HUES6 (cell line): ENCODE measurements at regions not wholly inside any gene's neighbourhood (a gene's known extent, or its start where the extent isn't known, plus 50 kb on each side); places are given as distances from the start of the nearest gene placed in this dataset.
"Not testable (repeated sequence)": the region's sequence is repeated elsewhere in the genome, so short reads cannot be mapped to it uniquely, and the experiment has no call there.

Source experiments
- H3K27ac ChIP-seq: 2 replicates; pipeline ENCODE4 v1.7.0; 2013; ENCODE audit warnings: low read depth, mild to moderate bottlenecking, low read length, inconsistent platforms
- H3K27me3 ChIP-seq: 2 replicates; pipeline ENCODE4 v1.6.1; 2013; ENCODE audit warnings: low read length; ENCODE audit not compliant: control insufficient read depth, insufficient read depth
- H3K36me3 ChIP-seq: 2 replicates; pipeline ENCODE4 v1.6.1; 2013; ENCODE audit warnings: low read length; ENCODE audit not compliant: control insufficient read depth, insufficient read depth
- H3K4me1 ChIP-seq: 2 replicates; pipeline ENCODE4 v1.6.1; 2013; ENCODE audit warnings: low read length; ENCODE audit not compliant: control insufficient read depth, insufficient read depth
- H3K4me3 ChIP-seq: 2 replicates; pipeline ENCODE4 v1.5.1; 2013; ENCODE audit warnings: low read depth, low read length
- H3K9ac ChIP-seq: one replicate; pipeline ENCODE4 v1.6.1; 2013; ENCODE audit warnings: mild to moderate bottlenecking, low read length
- H3K9me3 ChIP-seq: 2 replicates; pipeline ENCODE4 v1.6.1; 2013; ENCODE audit warnings: low read depth, low read length; ENCODE audit not compliant: control insufficient read depth, insufficient read depth

- Histone ChIP-seq H3K36me3 (no peaks in the 10 kb centered on the region), H3K9ac (no peak overlapping the region), H3K27me3 (no peaks in the 10 kb centered on the region), H3K27ac (no peak overlapping the region), H3K9me3 (no peaks in the 10 kb centered on the region), H3K4me1 (no peaks in the 10 kb centered on the region), H3K4me3 (no peak overlapping the region)
Observed at GRCh38 chr5:129223178-129223577, 128.6 kb downstream of the ISOC1 start.

GRCh38 chr5:129228577-129228976 is 134.0 kb downstream of the ISOC1 start:
- H3K9ac ChIP-seq = no peak overlapping the region
- no peak overlapping the region for H3K27ac ChIP-seq
- H3K4me3 ChIP-seq = no peak overlapping the region
- no peaks in the 10 kb centered on the region for H3K36me3 ChIP-seq
- no peaks in the 10 kb centered on the region for H3K9me3 ChIP-seq
- H3K4me1 ChIP-seq = no peaks in the 10 kb centered on the region
- no peaks in the 10 kb centered on the region for H3K27me3 ChIP-seq

DNA sequence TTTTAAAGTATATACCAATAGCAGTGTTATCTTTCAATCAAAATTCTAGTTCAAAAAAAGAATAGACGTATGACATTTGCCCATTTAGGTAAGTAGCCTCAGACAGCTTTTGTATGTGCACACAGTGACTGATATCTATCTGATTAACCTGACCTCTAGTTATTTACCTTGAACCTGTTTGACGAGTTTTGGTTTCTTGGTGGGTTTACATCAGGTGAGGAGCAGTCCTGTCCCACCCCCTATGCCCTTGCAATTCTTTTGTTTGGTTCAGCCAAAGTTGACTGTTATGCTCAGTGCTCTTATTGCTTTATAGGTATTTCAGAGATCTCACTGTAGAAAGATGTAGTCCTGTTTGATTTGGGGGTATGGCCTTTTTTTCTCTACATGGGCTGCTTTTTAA is 147.2 kb downstream of the ISOC1 start:
- Histone ChIP-seq H3K27me3 (no peaks in the 10 kb centered on the region), H3K4me3 (no peak overlapping the region), H3K9me3 (no peaks in the 10 kb centered on the region), H3K27ac (no peak overlapping the region), H3K4me1 (no peaks in the 10 kb centered on the region), H3K9ac (no peak overlapping the region), H3K36me3 (no peaks in the 10 kb centered on the region)

DNA sequence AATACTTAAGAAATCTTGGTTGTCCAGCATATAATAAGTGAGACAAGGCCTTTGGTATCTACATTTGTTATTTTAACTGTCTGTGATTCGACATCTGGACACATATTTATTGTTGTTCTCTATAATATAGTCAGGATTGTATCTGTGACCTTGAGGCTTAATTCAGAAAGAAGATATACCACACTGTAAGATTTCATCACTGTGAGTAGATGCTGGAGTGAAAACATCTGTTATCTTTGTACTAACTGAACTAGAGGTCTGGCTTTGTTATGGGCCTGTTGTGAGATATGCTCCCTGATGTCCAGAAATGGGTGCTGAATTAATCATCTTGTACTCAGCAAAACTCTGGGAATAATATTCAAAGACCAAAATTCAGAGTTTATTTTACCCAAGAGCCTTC is 148.5 kb downstream of the ISOC1 start:
- no peaks in the 10 kb centered on the region for H3K36me3 ChIP-seq
- no peaks in the 10 kb centered on the region for H3K4me1 ChIP-seq
- no peak overlapping the region for H3K4me3 ChIP-seq
- no peaks in the 10 kb centered on the region for H3K27me3 ChIP-seq
- no peak overlapping the region for H3K27ac ChIP-seq
- H3K9me3 ChIP-seq = no peaks in the 10 kb centered on the region
- H3K9ac ChIP-seq = no peak overlapping the region

- Histone ChIP-seq H3K4me3 (no peak overlapping the region), H3K27ac (no peak overlapping the region), H3K27me3 (no peaks in the 10 kb centered on the region), H3K9me3 (no peaks in the 10 kb centered on the region), H3K9ac (no peak overlapping the region), H3K36me3 (no peaks in the 10 kb centered on the region), H3K4me1 (no peaks in the 10 kb centered on the region)
Observed at GRCh38 chr5:129244478-129244877, 149.9 kb downstream of the ISOC1 start.

GRCh38 chr5:129245489-129245888 is 150.9 kb downstream of the ISOC1 start:
- H3K27me3 ChIP-seq = no peaks in the 10 kb centered on the region
- no peaks in the 10 kb centered on the region for H3K4me1 ChIP-seq
- H3K9ac ChIP-seq = no peak overlapping the region
- no peaks in the 10 kb centered on the region for H3K9me3 ChIP-seq
- no peak overlapping the region for H3K27ac ChIP-seq
- H3K4me3 ChIP-seq = no peak overlapping the region
- no peaks in the 10 kb centered on the region for H3K36me3 ChIP-seq

GRCh38 chr5:129246088-129246487 is 151.5 kb downstream of the ISOC1 start:
- no peak overlapping the region for H3K27ac ChIP-seq
- H3K36me3 ChIP-seq = no peaks in the 10 kb centered on the region

GRCh38 chr5:129249886-129250285 is 155.3 kb downstream of the ISOC1 start:
- no peaks in the 10 kb centered on the region for H3K4me1 ChIP-seq
- H3K27ac ChIP-seq = no peak overlapping the region
- H3K9me3 ChIP-seq = no peaks in the 10 kb centered on the region
- H3K36me3 ChIP-seq = no peaks in the 10 kb centered on the region
- H3K27me3 ChIP-seq = no peaks in the 10 kb centered on the region
- no peak overlapping the region for H3K9ac ChIP-seq
- no peak overlapping the region for H3K4me3 ChIP-seq

More at GRCh38 chr5:129246088-129246487, 151.5 kb downstream of the ISOC1 start:
- Histone ChIP-seq H3K4me1 (no peaks in the 10 kb centered on the region), H3K4me3 (no peak overlapping the region), H3K9me3 (no peaks in the 10 kb centered on the region), H3K27me3 (no peaks in the 10 kb centered on the region), H3K9ac (no peak overlapping the region)

DNA sequence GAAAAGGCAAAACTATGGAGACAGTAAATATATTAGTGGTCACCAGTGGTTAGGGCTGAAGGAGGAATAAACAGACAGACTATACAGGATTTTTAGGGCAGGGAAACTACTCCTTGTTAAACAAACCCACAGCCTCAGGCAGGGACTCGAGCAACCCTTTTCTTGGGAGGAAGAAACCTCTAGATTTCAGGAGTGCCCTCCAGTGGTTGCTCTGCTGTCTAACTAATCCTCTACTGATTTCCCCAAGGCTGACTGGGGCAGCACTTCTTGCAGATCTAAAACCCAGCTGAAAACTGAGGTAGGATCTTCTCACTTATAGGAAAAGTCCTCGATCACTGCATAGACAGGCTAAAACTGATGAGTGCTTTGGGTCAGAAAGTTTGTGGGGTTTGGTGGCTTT is 176.8 kb downstream of the ISOC1 start:
- no peaks in the 10 kb centered on the region for H3K27me3 ChIP-seq
- no peak overlapping the region for H3K9ac ChIP-seq
- H3K9me3 ChIP-seq = no peaks in the 10 kb centered on the region
- no peaks in the 10 kb centered on the region for H3K4me1 ChIP-seq
- H3K27ac ChIP-seq = no peak overlapping the region
- H3K4me3 ChIP-seq = no peak overlapping the region
- no peaks in the 10 kb centered on the region for H3K36me3 ChIP-seq

- H3K4me1 ChIP-seq = no peaks in the 10 kb centered on the region
- no peaks in the 10 kb centered on the region for H3K27me3 ChIP-seq
- H3K4me3 ChIP-seq = no peak overlapping the region
- no peak overlapping the region for H3K27ac ChIP-seq
- H3K36me3 ChIP-seq = no peaks in the 10 kb centered on the region
- no peaks in the 10 kb centered on the region for H3K9me3 ChIP-seq
- H3K9ac ChIP-seq = no peak overlapping the region
Observed at GRCh38 chr5:129284010-129284409, 176.1 kb upstream of the ADAMTS19 start.

GRCh38 chr5:129294216-129294615 is 165.9 kb upstream of the ADAMTS19 start:
- not testable (repeated sequence) for H3K36me3 ChIP-seq, H3K27me3 ChIP-seq, H3K4me3 ChIP-seq, H3K9me3 ChIP-seq, H3K9ac ChIP-seq, H3K27ac ChIP-seq, H3K4me1 ChIP-seq

DNA sequence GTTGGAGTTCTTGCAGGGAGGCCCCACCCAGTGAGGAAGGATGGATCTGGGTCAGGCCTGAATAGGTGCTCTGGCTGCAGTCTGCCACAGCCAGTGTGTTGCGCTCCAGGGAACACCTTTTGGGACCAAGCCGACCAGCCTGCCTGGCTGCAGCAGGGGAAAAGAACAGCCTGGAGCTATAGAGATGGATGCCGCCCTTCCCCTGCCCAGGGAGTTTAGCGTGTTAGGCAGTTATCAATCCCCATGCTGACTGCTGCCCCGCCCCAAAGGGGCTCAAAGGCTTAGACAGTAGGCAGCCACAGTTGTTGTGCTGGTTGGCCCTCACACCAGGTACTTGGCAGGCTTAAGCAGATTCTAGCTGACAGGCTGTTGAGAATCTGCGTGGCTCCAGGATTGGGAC is 153.4 kb upstream of the ADAMTS19 start:
- H3K9me3 ChIP-seq = peaks cover 13% of the 10 kb centered on the region; the same call in 1 of the 2 replicates
- H3K9ac ChIP-seq = no peak overlapping the region
- no peaks in the 10 kb centered on the region for H3K36me3 ChIP-seq
- H3K4me1 ChIP-seq = no peaks in the 10 kb centered on the region
- no peak overlapping the region for H3K4me3 ChIP-seq
- no peak overlapping the region for H3K27ac ChIP-seq
- no peaks in the 10 kb centered on the region for H3K27me3 ChIP-seq
